Nephron (organoid): ENCODE measurements at regions not wholly inside any gene's neighbourhood (a gene's known extent, or its start where the extent isn't known, plus 50 kb on each side); places are given as distances from the start of the nearest gene placed in this dataset.

Experiments used
- H3K27ac Mint-ChIP-seq, 3 experiments: 2 replicates each; pipeline ENCODE4 v1.8.0; 2020; ENCODE audit warnings: mixed read lengths in 3 of 3, mild to moderate bottlenecking in 2 of 3, moderate library complexity in 1 of 3
- H3K27me3 Mint-ChIP-seq: 2 replicates; pipeline ENCODE4 v1.8.0; 2021; ENCODE audit warnings: low read depth, mild to moderate bottlenecking, moderate library complexity, mixed read lengths
- H3K36me3 Mint-ChIP-seq: 2 replicates; pipeline ENCODE4 v1.8.0; 2020; ENCODE audit warnings: low read depth, mixed read lengths
- H3K4me1 Mint-ChIP-seq: 2 replicates; pipeline ENCODE4 v1.8.0; 2020; ENCODE audit warnings: mixed read lengths
- H3K4me3 Mint-ChIP-seq, 3 experiments: 2 replicates each; pipeline ENCODE4 v1.8.0; 2020; ENCODE audit warnings: mild to moderate bottlenecking in 3 of 3, mixed read lengths in 3 of 3, moderate library complexity in 2 of 3
- H3K9me3 Mint-ChIP-seq: 2 replicates; pipeline ENCODE4 v1.8.0; 2020; ENCODE audit warnings: mixed read lengths
- TF ChIP-seq, protein P1 (sequence below), 3 experiments: fragments of 200-600 bp; sonication (generic); IDR thresholded peaks; one replicate each; pipeline ENCODE4 v1.5.0; 2021; ENCODE audit warnings: antibody characterized with exemption in 3 of 3; ENCODE audit not compliant: unreplicated experiment in 3 of 3

DNA sequence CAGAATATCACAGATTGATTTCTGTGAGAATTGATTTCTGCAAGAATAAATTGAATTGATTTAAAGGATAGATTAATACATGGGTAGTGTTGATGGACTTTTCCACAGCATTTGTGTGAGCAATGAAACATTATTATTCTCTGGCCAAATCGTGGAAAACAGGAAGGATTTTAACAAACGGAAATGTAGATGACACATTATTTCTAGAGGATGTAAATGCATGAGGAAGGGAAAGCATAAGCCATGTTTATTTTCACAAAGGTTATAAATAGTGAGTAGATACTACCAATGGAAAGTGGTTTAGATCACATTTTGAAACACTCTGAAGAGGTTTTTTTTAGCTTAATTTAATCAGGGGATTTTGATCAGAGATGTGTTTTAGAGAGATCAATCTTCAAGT lies 1534.6 kb upstream of the MIR17HG start:
- Mint-ChIP-seq H3K9me3 (peaks cover 9% of the 10 kb centered on the region), H3K27me3 (peaks cover 4% of the 10 kb centered on the region), H3K27ac (no peak overlapping the region), H3K4me3 (no peak overlapping the region), H3K4me1 (no peaks in the 10 kb centered on the region), H3K36me3 (peaks cover 4% of the 10 kb centered on the region)
- TF ChIP-seq, protein P1, sequence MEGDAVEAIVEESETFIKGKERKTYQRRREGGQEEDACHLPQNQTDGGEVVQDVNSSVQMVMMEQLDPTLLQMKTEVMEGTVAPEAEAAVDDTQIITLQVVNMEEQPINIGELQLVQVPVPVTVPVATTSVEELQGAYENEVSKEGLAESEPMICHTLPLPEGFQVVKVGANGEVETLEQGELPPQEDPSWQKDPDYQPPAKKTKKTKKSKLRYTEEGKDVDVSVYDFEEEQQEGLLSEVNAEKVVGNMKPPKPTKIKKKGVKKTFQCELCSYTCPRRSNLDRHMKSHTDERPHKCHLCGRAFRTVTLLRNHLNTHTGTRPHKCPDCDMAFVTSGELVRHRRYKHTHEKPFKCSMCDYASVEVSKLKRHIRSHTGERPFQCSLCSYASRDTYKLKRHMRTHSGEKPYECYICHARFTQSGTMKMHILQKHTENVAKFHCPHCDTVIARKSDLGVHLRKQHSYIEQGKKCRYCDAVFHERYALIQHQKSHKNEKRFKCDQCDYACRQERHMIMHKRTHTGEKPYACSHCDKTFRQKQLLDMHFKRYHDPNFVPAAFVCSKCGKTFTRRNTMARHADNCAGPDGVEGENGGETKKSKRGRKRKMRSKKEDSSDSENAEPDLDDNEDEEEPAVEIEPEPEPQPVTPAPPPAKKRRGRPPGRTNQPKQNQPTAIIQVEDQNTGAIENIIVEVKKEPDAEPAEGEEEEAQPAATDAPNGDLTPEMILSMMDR (IDR thresholded peaks at IDR 0.05; ENCODE audit: unreplicated experiment in 3 of 3), result no peak

DNA sequence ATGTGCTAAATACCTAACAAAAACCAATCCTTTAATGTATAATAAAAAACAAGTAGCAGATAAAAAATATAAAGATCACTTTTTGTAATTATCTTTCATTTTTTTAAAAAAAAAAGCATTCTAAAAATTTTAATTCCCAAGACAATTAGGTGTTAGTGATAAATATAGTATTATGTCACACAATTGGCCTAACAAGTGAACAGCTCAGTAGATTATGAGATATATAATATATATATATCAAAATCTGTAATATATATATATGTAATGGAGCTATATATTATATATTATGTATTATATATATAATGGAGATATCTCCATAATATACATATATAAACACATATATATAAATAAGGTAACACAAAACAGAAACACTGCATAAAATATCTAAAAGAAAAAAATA lies 1531.1 kb upstream of the MIR17HG start:
- TF ChIP-seq, protein P1 (IDR thresholded peaks at IDR 0.05; ENCODE audit: unreplicated experiment in 3 of 3), result no peak
- Mint-ChIP-seq H3K4me3 (no peak overlapping the region), H3K4me1 (no peaks in the 10 kb centered on the region), H3K9me3 (peaks cover 9% of the 10 kb centered on the region), H3K27ac (no peak overlapping the region), H3K27me3 (peaks cover 4% of the 10 kb centered on the region), H3K36me3 (peaks cover 4% of the 10 kb centered on the region)

DNA sequence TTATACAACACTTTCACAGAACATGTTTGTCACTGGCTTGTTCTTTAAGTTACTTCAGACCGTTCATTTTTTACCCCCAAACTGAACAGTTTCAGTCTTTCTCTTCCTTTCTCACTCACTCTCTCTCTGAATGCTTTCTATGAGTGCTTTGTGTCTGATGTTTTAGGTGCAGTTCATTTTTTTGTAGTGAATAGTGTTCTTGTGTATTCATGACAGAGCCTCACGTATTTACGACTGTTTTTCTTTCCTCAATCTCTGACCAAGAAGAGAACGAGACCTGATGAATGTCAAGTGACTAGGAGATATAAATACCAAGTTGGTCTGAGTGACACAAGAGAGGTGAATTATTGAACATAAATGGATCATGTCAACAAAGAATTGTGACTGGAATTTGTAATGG lies 1525.0 kb upstream of the MIR17HG start:
- Mint-ChIP-seq H3K36me3 (peaks cover 2% of the 10 kb centered on the region), H3K27ac (peak overlapping the region in 1 of 3 experiments; percentile 14), H3K9me3 (peaks cover 1% of the 10 kb centered on the region), H3K4me1 (peaks cover 4% of the 10 kb centered on the region), H3K4me3 (no peak overlapping the region), H3K27me3 (no peaks in the 10 kb centered on the region)
- TF ChIP-seq, protein P1 (IDR thresholded peaks at IDR 0.05; ENCODE audit: unreplicated experiment in 3 of 3), result no peak

DNA sequence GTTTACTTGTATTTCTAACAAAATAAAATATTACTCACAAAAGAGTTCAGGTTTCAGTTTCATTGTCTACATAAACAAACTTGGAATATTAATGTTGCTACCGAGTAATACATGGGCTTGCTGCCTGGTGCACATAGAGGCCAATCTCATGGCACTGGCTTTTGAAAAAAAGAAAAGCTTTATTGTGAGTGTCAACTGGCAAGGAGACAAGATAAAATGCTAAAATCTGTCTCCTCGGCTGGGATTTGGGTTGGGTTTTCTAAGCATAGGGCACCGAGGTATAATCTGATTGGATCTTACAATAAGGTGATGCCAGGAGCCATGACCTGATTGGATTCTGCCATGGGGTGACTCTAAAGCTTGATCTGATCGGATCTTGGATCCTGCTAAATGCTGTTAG lies 1519.9 kb upstream of the MIR17HG start:
- Mint-ChIP-seq H3K9me3 (no peaks in the 10 kb centered on the region), H3K27me3 (no peaks in the 10 kb centered on the region), H3K27ac (no peak overlapping the region), H3K4me3 (no peak overlapping the region), H3K36me3 (no peaks in the 10 kb centered on the region), H3K4me1 (peaks cover 6% of the 10 kb centered on the region)
- TF ChIP-seq, protein P1 (IDR thresholded peaks at IDR 0.05; ENCODE audit: unreplicated experiment in 3 of 3), result no peak

DNA sequence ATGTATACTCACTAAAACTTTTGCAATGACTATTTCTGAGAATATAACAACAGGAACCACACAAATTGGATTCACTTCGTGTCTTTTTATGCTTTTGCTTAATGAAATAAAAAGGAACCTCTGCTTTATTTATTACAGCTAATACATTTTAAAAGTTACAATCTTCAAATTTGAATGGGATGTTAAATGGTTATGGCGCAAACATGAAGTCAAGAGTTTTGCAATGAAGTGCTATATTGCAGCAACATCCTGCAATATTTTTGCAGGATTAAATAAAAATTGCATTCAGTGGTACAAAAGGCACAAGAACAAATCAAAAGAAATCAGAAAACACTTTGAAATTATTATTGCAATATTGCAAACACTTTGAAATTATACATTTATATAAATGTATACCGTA lies 1519.0 kb upstream of the MIR17HG start:
- Mint-ChIP-seq H3K9me3 (no peaks in the 10 kb centered on the region), H3K27me3 (no peaks in the 10 kb centered on the region), H3K4me1 (peaks cover 14% of the 10 kb centered on the region), H3K4me3 (no peak overlapping the region), H3K27ac (no peak overlapping the region), H3K36me3 (no peaks in the 10 kb centered on the region)
- TF ChIP-seq, protein P1 (IDR thresholded peaks at IDR 0.05; ENCODE audit: unreplicated experiment in 3 of 3), result no peak

DNA sequence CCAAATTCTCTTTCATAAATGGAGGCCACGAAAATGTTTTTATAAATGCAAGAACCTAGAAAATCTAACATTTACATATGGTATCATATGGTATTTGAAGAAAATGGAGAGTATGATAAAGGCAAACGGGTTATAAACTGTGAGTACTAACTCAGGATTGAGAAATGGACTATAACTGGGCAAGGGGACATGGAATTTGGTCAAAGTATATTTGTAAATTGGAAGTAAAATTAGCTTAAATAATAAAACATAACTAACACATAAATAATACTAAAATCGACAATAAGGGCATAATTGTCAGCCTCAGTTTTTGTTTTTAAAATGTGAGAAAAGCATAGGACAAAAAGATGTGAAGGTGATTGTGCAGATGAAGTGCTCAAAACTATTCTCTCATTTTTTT lies 1516.3 kb upstream of the MIR17HG start:
- H3K4me3 Mint-ChIP-seq, result no peak overlapping the region
- H3K9me3 Mint-ChIP-seq, result no peaks in the 10 kb centered on the region
- TF ChIP-seq, protein P1 (IDR thresholded peaks at IDR 0.05; ENCODE audit: unreplicated experiment in 3 of 3), result no peak
- no peaks in the 10 kb centered on the region for H3K27me3 Mint-ChIP-seq
- H3K4me1 Mint-ChIP-seq, result peaks cover 14% of the 10 kb centered on the region
- peak overlapping the region in 1 of 3 experiments; percentile 23 for H3K27ac Mint-ChIP-seq
- no peaks in the 10 kb centered on the region for H3K36me3 Mint-ChIP-seq
